Esophagus muscularis mucosa (tissue), 3 donors: ENCODE measurements at regions not wholly inside any gene's neighbourhood (a gene's known extent, or its start where the extent isn't known, plus 50 kb on each side); places are given as distances from the start of the nearest gene placed in this dataset.

Experiments used
- POLR2A ChIP-seq: fragments of 450-650 bp; IDR thresholded peaks from one replicate; pipeline ENCODE4 v1.6.1; 2017; ENCODE audit warnings: antibody characterized with exemption, moderate library complexity, mild to moderate bottlenecking, low read depth
- TF ChIP-seq, protein P1 (sequence below), 3 experiments: fragments of 200-600 bp in 2 of 3; fragments of 450-650 bp in 1 of 3; sonication (generic) in 2 of 3; IDR thresholded peaks; one replicate each; pipeline ENCODE4 v1.5.1; 2017 to 2019; ENCODE audit warnings: antibody characterized with exemption in 3 of 3, mild to moderate bottlenecking in 2 of 3, moderate library complexity in 1 of 3

DNA sequence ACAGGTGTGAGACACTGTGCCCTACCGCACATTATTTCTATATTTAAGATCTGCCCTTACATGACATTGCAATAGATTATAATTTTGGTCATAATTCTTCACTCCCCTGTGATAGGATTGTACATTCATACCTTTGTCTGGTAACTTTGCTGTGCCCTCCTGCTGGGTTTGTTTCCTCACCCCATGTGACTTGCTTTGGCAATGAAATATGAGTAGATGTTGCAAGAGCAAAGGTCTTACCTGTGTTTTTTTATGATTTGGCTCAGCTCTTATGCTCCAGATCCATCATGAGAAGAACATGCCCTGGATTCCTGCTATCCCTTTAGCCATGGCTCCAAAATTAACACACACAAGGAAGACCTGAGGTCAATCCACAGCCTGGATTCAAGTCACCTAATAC, 137.7 kb upstream of the EOMES start:
- TF ChIP-seq, protein P1, sequence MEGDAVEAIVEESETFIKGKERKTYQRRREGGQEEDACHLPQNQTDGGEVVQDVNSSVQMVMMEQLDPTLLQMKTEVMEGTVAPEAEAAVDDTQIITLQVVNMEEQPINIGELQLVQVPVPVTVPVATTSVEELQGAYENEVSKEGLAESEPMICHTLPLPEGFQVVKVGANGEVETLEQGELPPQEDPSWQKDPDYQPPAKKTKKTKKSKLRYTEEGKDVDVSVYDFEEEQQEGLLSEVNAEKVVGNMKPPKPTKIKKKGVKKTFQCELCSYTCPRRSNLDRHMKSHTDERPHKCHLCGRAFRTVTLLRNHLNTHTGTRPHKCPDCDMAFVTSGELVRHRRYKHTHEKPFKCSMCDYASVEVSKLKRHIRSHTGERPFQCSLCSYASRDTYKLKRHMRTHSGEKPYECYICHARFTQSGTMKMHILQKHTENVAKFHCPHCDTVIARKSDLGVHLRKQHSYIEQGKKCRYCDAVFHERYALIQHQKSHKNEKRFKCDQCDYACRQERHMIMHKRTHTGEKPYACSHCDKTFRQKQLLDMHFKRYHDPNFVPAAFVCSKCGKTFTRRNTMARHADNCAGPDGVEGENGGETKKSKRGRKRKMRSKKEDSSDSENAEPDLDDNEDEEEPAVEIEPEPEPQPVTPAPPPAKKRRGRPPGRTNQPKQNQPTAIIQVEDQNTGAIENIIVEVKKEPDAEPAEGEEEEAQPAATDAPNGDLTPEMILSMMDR (IDR thresholded peaks at IDR 0.05): no peak
- no peak for TF ChIP-seq POLR2A
